HUES64 (cell line): ENCODE measurements at regions not wholly inside any gene's neighbourhood (a gene's known extent, or its start where the extent isn't known, plus 50 kb on each side); places are given as distances from the start of the nearest gene placed in this dataset.
"Not testable (repeated sequence)": the region's sequence is repeated elsewhere in the genome, so short reads cannot be mapped to it uniquely, and the experiment has no call there.

Experiments
- H3K27ac ChIP-seq: 2 replicates; pipeline ENCODE4 v1.7.0; 2013; ENCODE audit warnings: low read depth, low read length, inconsistent platforms
- H3K27me3 ChIP-seq: 2 replicates; pipeline ENCODE4 v1.6.1; 2013; ENCODE audit warnings: mild to moderate bottlenecking, low read length; ENCODE audit not compliant: insufficient read depth
- H3K36me3 ChIP-seq: 2 replicates; pipeline ENCODE4 v1.6.1; 2013; ENCODE audit warnings: mild to moderate bottlenecking, low read length; ENCODE audit not compliant: insufficient read depth
- H3K4me1 ChIP-seq: 2 replicates; pipeline ENCODE4 v1.6.1; 2013; ENCODE audit warnings: mild to moderate bottlenecking, low read length, moderate library complexity; ENCODE audit not compliant: insufficient read depth
- H3K4me3 ChIP-seq: 2 replicates; pipeline ENCODE4 v1.5.1; 2013; ENCODE audit warnings: mild to moderate bottlenecking, low read length, moderate library complexity
- H3K9ac ChIP-seq: 2 replicates; pipeline ENCODE4 v1.6.1; 2013; ENCODE audit warnings: mild to moderate bottlenecking, low read depth, low read length
- H3K9me3 ChIP-seq: 2 replicates; pipeline ENCODE4 v1.6.1; 2013; ENCODE audit warnings: low read depth, low read length; ENCODE audit not compliant: insufficient read depth
- WGBS: fragments of 150-250, 120-280 bp; methylation state at CpG from one replicate; pipeline ENCODE4 v1.1.7; 2013; ENCODE audit warnings: missing lambda C conversion rate; 5-methylcytosine and 5-hydroxymethylcytosine counted together

DNA sequence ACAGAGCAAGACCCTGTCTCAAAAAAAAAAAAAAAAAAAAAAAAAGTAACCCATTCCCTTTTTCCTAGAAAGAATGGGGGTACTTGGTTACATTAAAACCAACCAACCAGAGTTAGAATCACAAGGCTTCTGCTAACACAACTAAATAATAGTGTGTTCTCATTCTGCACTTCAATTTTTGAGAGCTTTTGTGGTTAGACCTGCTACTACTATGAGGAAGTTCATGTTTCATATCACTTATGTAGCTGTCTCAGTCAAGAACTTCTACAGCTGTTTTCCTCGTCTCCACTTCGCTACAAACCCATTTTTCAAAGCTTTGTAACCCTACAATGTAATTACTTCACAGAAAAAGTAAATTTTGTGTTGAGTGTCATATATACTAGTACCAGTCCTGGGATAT is 58.3 kb downstream of the PDHA2 start:
- Histone ChIP-seq H3K27ac (no peak overlapping the region), H3K27me3 (no peaks in the 10 kb centered on the region), H3K9ac (no peak overlapping the region), H3K36me3 (no peaks in the 10 kb centered on the region), H3K4me1 (peaks cover 6% of the 10 kb centered on the region; the same call in 1 of the 2 replicates), H3K9me3 (no peaks in the 10 kb centered on the region), H3K4me3 (no peak overlapping the region)
- 100% methylated on average over 2 of the region's 2 CpGs for WGBS

DNA sequence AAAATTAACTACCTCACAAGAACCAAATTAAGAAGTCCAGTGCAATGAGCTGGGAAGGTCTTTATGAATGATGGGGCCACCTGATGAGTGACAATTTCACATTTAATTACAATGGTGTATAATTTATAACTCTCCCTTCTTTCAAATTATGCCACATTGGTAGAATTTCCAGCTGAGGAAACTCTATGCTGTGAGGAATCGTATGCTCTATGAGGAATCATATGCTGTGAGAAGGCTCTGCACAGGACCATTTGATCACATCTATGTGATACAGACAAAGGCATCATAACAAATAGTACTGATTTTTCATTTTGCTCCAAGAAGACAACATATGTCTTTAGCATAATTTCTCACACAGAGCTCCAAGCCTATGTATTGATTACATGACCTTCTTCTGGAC is 69.3 kb downstream of the PDHA2 start:
- no peak overlapping the region for H3K27ac ChIP-seq
- no peak overlapping the region for H3K9ac ChIP-seq
- no peaks in the 10 kb centered on the region for H3K36me3 ChIP-seq
- H3K9me3 ChIP-seq, result no peaks in the 10 kb centered on the region
- H3K4me3 ChIP-seq, result no peak overlapping the region
- peaks cover 9% of the 10 kb centered on the region for H3K4me1 ChIP-seq
- H3K27me3 ChIP-seq, result no peaks in the 10 kb centered on the region
- WGBS, result 100% methylated on average over 1 of the region's 1 CpG

DNA sequence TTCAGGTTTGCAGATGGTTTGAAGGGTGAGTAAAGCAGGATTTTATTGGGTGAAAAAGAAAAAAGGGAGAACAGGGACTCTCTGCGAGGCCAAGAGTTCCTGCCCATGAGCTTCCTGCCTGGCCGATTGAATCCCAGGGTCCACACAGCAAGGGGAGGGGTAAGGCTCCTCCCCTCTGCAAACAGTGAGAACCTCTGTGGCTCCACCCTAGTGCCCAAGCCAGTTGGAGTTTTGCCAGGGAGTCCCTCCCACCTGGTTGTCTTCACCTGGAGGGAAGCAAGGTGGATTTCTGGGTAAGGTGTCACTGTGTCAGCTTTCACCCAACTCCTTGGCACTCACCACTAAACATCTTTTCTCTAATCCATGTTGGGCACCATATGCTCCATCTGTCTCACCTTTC is 70.9 kb downstream of the PDHA2 start:
- no peak overlapping the region for H3K9ac ChIP-seq
- H3K36me3 ChIP-seq, result no peaks in the 10 kb centered on the region
- no peaks in the 10 kb centered on the region for H3K9me3 ChIP-seq
- H3K4me3 ChIP-seq, result no peak overlapping the region
- H3K27me3 ChIP-seq, result no peaks in the 10 kb centered on the region
- no peak overlapping the region for H3K27ac ChIP-seq
- 86% methylated on average over 2 of the region's 2 CpGs for WGBS
- H3K4me1 ChIP-seq, result peaks cover 9% of the 10 kb centered on the region

DNA sequence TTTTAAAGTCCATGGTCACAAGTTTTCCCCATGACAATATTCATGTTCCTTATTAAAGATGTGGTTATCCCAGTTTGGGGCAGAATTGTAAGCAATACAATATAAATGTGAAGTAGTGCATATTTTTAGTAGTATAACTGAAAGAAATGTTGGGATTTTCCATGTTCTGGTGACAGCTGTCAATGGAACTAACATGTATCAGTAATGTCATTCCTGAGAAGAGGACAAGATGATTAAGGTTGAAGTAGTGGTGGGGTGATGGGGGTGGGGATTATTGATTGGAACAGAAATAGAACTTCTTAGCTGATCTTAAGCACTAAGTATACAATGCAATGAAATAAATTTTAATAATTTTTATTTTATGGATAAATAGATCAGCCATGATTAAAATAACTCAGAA is 81.6 kb downstream of the PDHA2 start:
- no peaks in the 10 kb centered on the region for H3K36me3 ChIP-seq
- no peaks in the 10 kb centered on the region for H3K27me3 ChIP-seq
- H3K27ac ChIP-seq, result no peak overlapping the region
- H3K9me3 ChIP-seq, result peaks cover 15% of the 10 kb centered on the region
- H3K9ac ChIP-seq, result no peak overlapping the region
- H3K4me1 ChIP-seq, result no peaks in the 10 kb centered on the region
- H3K4me3 ChIP-seq, result no peak overlapping the region

DNA sequence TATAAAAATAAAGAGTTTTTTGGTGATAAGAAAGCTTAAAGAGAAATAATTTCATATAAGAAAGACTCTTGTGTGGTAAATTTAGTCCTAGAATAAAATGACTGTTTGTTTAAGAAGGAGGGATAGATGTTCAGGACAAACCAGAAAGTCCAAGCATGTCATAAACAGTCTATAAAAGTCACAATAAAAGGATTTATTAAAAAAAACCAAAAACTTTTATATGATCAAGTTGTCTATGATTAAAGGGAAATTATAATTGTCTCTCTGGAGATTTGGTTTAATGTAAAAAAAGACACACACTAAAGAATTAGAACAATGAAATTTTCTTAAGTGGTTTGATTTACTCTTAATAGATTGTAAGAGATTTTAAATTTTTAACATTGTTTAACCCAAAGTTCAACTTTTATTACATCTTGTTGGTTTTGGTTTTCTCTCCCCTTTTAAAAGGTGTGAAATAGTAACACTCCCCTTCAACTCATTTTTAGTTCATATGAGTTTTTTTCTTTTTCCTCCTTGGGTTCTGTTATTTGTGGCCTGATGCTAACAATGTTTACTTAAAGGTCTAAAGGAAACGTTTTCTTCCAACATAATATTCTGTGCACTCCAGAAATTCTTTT is 89.7 kb downstream of the PDHA2 start:
- Histone ChIP-seq H3K27ac (no peak overlapping the region), H3K4me3 (no peak overlapping the region), H3K27me3 (no peaks in the 10 kb centered on the region), H3K36me3 (no peaks in the 10 kb centered on the region; the same call in 1 of the 2 replicates), H3K9me3 (peaks cover 83% of the 10 kb centered on the region), H3K4me1 (no peaks in the 10 kb centered on the region), H3K9ac (no peak overlapping the region)
- WGBS, result 64% methylated on average over 1 of the region's 1 CpG

DNA sequence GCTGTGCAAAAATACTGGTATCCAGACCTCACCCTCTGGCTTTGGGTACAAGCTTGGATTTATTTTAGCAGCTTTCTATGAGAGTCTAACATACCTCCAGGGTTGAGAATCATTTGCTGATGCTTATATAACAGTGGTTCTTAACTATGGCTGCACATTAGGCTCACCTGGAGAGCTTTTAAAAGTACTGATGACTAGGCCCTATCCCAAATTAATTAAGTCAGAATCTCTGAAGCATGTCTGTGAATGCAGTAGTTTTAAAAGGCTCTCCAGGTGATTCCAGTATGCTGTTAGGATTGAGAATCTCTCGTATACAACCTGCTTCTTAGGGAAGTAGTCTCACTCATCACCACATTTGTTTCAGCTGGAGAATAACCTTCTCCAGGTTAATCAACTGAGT is 99.2 kb downstream of the PDHA2 start:
- Histone ChIP-seq H3K9ac (no peak overlapping the region), H3K4me3 (no peak overlapping the region), H3K27ac (no peak overlapping the region), H3K4me1 (no peaks in the 10 kb centered on the region), H3K36me3 (no peaks in the 10 kb centered on the region), H3K9me3 (peaks cover 3% of the 10 kb centered on the region; the same call in 1 of the 2 replicates), H3K27me3 (no peaks in the 10 kb centered on the region)
- no CpG with 5 or more reads among the region's 1 CpG for WGBS

DNA sequence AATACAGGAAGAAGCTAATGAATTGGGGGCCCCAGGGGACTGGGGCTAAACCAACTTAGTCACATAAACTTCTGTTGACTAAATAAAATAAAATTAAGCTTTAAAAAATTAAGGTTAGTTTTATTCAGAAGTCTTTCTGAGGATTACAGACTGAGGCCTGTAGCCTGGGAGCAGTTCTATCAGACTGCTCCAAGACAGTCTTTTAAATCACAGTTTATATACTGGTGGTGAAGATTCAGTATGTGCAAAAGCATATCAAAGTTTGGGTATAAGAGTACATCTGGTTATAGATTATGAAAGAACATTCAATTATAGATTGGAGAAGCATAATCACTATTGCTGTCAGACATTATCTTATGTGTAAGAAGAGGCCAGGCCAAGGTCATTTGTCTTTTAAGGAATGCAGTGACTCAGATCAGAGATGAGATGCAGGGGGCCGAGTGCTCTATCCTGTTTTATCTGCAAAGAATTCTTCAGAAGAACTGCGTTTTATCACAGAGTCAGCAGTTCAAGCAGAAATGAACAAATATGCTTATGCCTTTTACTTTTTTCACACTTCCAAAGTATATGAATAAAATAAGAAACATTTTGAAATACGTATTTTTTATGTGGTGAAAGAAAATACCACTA is 109.4 kb downstream of the PDHA2 start:
- Histone ChIP-seq H3K4me3 (no peak overlapping the region), H3K27ac (no peak overlapping the region), H3K4me1 (no peaks in the 10 kb centered on the region), H3K27me3 (no peaks in the 10 kb centered on the region), H3K36me3 (no peaks in the 10 kb centered on the region), H3K9ac (no peak overlapping the region), H3K9me3 (peaks cover 12% of the 10 kb centered on the region; the same call in 1 of the 2 replicates)
- WGBS, result 85% methylated on average over 2 of the region's 3 CpGs

DNA sequence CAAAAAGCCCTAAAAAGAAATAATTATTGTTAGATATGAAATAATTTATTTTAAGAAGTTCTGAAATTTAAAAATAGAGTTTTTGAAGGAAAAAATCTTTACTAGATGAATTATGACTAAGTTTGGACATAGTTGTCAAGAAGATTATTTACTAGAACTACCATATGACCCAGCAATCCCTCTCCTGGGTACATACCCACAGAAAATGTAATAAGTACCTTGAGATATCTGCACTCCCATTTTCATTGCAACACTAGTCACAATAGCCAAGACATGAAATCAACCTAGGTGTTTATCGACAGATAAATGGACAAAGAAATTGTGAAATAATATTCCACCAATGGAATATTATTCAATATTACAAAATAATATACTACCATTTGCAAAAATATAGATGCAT is 109.9 kb downstream of the PDHA2 start:
- Histone ChIP-seq H3K4me3 (no peak overlapping the region), H3K4me1 (no peaks in the 10 kb centered on the region), H3K27me3 (no peaks in the 10 kb centered on the region), H3K9me3 (peaks cover 12% of the 10 kb centered on the region; the same call in 1 of the 2 replicates), H3K27ac (no peak overlapping the region), H3K36me3 (no peaks in the 10 kb centered on the region), H3K9ac (no peak overlapping the region)
- WGBS, result no CpG with 5 or more reads among the region's 1 CpG

DNA sequence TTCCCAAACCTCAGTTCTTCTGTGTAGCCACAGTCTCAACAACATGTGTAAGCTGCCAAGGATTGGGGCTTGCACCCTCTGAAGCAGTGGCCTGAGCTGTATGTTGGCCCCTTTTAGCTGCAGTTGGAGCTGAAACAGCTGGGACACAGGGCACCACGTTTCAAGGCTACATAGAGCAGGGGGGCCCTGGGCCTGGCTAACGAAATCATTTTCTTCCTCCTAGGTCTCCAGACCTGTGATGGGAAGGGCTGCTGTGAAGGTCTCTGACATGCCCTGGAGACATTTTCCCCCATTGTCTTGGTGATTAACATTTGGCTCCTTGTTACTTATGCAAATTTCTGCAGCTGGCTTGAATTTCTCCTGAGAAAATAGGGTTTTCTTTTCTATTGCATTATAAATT is 112.6 kb downstream of the PDHA2 start:
- H3K4me1 ChIP-seq, H3K9ac ChIP-seq, H3K36me3 ChIP-seq, H3K4me3 ChIP-seq, H3K27ac ChIP-seq, H3K27me3 ChIP-seq, H3K9me3 ChIP-seq: not testable (repeated sequence)
- WGBS, result 51% methylated on average over 2 of the region's 2 CpGs

DNA sequence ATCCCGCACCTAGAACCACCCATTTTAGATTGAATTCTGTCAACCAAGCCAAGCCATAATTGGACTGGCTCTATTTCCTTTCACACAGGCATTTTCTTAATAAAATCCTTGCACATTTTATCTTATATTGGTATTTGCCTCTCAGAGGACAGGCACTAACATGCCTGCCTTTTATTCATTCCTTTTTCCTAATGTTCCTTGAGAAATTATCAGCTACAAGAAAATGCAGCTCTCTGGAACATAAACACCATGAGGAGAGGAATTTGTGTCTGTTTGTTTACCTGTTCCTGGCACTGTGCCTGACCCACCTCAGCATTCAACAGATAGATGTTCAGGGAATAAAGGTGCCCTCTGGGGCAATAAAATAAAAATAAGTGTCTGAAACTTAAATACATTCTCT is 116.2 kb downstream of the PDHA2 start:
- Histone ChIP-seq H3K4me1 (no peaks in the 10 kb centered on the region), H3K27me3 (no peaks in the 10 kb centered on the region), H3K9me3 (no peaks in the 10 kb centered on the region), H3K9ac (no peak overlapping the region), H3K4me3 (no peak overlapping the region), H3K27ac (no peak overlapping the region), H3K36me3 (no peaks in the 10 kb centered on the region)
- WGBS, result 88% methylated on average over 1 of the region's 1 CpG

DNA sequence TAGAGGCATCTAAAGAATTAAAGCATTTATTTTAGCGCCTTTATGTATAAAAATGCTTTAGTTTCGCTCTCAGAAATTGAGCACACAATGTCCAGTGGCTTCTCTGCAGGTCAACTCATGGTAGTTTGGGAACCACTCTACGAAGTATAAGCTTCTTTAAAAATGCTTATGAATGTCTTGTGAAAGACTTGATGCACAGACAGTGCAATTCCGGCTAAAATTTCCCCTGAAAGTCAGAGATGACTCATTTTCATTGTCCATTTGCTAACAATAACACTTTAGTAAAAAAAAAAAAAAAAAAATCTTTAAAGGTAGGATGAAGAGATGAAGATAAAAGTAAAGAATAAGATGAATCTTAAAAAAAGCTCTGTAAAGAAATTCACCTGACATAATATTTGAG is 117.2 kb downstream of the PDHA2 start:
- Histone ChIP-seq H3K36me3 (no peaks in the 10 kb centered on the region), H3K4me3 (no peak overlapping the region), H3K27me3 (no peaks in the 10 kb centered on the region), H3K9ac (no peak overlapping the region), H3K9me3 (no peaks in the 10 kb centered on the region), H3K27ac (no peak overlapping the region), H3K4me1 (no peaks in the 10 kb centered on the region)
- 98% methylated on average over 4 of the region's 4 CpGs for WGBS

DNA sequence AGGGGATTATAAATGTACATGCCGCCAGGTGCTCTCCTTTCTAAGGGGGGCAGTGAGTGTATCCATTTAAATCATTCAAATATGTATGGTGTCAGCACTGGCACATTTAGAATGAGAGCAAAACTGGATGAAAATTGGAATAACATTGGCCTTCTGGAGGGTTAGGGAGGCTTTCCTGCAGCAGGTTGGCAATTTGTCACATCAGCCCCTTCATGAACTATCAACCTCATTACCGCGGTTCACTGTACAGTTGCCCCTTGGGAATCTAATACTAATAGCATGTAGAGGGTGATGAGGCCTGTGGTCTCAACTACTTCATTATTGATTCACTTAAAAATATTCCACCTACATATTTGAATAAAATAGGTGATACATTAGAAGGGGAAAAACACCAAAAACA is 117.9 kb downstream of the PDHA2 start:
- no peak overlapping the region for H3K27ac ChIP-seq
- H3K9me3 ChIP-seq, result no peaks in the 10 kb centered on the region
- H3K36me3 ChIP-seq, result no peaks in the 10 kb centered on the region
- WGBS, result 100% methylated on average over 1 of the region's 3 CpGs
- no peaks in the 10 kb centered on the region for H3K4me1 ChIP-seq
- H3K4me3 ChIP-seq, result no peak overlapping the region
- H3K27me3 ChIP-seq, result no peaks in the 10 kb centered on the region
- H3K9ac ChIP-seq, result no peak overlapping the region
